ENCODE measurements at regions not wholly inside any gene's neighbourhood (a gene's known extent, or its start where the extent isn't known, plus 50 kb on each side); places are given as distances from the start of the nearest gene placed in this dataset.

DNA sequence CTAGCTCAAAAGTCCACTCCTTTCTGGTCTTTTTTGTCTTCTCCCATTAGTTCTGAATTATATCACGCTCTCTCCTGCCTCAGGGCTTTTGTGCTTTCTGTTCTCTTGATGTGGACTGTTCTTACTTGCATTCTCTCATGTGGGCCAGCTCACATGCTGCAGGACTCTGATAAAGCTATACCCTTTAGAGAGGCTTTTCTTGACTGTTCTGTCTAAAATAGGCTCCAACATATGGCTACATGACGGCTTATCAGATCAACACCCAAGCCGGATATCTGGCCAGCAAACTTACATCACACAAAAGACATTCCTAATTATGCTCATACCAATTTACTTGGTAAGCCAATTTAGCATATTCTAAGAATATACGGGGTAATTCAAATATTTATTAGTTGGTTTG, 1494.5 kb downstream of the TECRL start:
- TF ChIP-seq POLR2A (IDR thresholded peaks at IDR 0.05) = no peak
- TF ChIP-seq, protein P1, sequence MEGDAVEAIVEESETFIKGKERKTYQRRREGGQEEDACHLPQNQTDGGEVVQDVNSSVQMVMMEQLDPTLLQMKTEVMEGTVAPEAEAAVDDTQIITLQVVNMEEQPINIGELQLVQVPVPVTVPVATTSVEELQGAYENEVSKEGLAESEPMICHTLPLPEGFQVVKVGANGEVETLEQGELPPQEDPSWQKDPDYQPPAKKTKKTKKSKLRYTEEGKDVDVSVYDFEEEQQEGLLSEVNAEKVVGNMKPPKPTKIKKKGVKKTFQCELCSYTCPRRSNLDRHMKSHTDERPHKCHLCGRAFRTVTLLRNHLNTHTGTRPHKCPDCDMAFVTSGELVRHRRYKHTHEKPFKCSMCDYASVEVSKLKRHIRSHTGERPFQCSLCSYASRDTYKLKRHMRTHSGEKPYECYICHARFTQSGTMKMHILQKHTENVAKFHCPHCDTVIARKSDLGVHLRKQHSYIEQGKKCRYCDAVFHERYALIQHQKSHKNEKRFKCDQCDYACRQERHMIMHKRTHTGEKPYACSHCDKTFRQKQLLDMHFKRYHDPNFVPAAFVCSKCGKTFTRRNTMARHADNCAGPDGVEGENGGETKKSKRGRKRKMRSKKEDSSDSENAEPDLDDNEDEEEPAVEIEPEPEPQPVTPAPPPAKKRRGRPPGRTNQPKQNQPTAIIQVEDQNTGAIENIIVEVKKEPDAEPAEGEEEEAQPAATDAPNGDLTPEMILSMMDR (IDR thresholded peaks at IDR 0.05) = no peak

Measured in uterus (tissue), 2 donors.